Left ventricle myocardium superior (tissue), 1 donor: ENCODE measurements at regions not wholly inside any gene's neighbourhood (a gene's known extent, or its start where the extent isn't known, plus 50 kb on each side); places are given as distances from the start of the nearest gene placed in this dataset.
"Not testable (repeated sequence)": the region's sequence is repeated elsewhere in the genome, so short reads cannot be mapped to it uniquely, and the experiment has no call there.

Experiments used
- ATAC-seq: fragments of 200-7000 bp; cut with Tn5 transposase; one replicate; pipeline ENCODE4 v1.9.1; 2020; ENCODE audit warnings: mild to moderate bottlenecking, moderate library complexity
- DNase-seq: peaks from one replicate; pipeline ENCODE4 v3.0.0-alpha.2; 2020
- intact Hi-C: fragments of 100-400 bp; cut with micrococcal nuclease; formaldehyde crosslinking; loops from one replicate; pipeline ENCODE4 v1.11.0; 2022
- donor health status: DM: no; HTN: yes; CAD: no; lungs with severe emphysema.

- no peak for ATAC-seq
- no peak for DNase-seq
- intact Hi-C loops, result no loop called here
Measured at GRCh38 chr5:173397516-173397915, 69.3 kb upstream of the STC2 start.

- ATAC-seq (peak; percentile 41), DNase-seq (no peak)
- intact Hi-C loops, result no loop called here
Measured at GRCh38 chr5:173396311-173396993, 68.2 kb upstream of the STC2 start.

- peak; percentile 65 for ATAC-seq
- DNase-seq, result no peak
- intact Hi-C loops, result no loop called here
Measured at GRCh38 chr5:173395933-173396308, 67.7 kb upstream of the STC2 start.

GRCh38 chr5:173395257-173395932 lies 67.2 kb upstream of the STC2 start:
- intact Hi-C loops, result no loop called here
- ATAC-seq, result peak; percentile 75
- no peak for DNase-seq

GRCh38 chr5:173394701-173395100 lies 66.5 kb upstream of the STC2 start:
- DNase-seq (no peak), ATAC-seq (no peak)
- intact Hi-C loops, result no loop called here

GRCh38 chr5:173392172-173392571 lies 64.0 kb upstream of the STC2 start:
- DNase-seq (no peak), ATAC-seq (no peak)
- intact Hi-C loops, result no loop called here

GRCh38 chr5:173391031-173391430 lies 62.8 kb upstream of the STC2 start:
- intact Hi-C loops, result no loop called here
- DNase-seq (no peak), ATAC-seq (no peak)

GRCh38 chr5:173387293-173387692 lies 59.1 kb upstream of the STC2 start:
- DNase-seq, intact Hi-C loops, ATAC-seq: not testable (repeated sequence)

- intact Hi-C loops, result no loop called here
- no peak for DNase-seq
- no peak for ATAC-seq
Measured at GRCh38 chr5:173385832-173386360, 57.7 kb upstream of the STC2 start.

GRCh38 chr5:173383711-173384110 lies 55.5 kb upstream of the STC2 start:
- DNase-seq (no peak), ATAC-seq (no peak)
- intact Hi-C loops, result no loop called here

- ATAC-seq, result no peak
- intact Hi-C loops, result no loop called here
- DNase-seq, result no peak
Measured at GRCh38 chr5:173378727-173379126, 50.5 kb upstream of the STC2 start.
